K562 (cell line): ENCODE measurements at regions not wholly inside any gene's neighbourhood (a gene's known extent, or its start where the extent isn't known, plus 50 kb on each side); places are given as distances from the start of the nearest gene placed in this dataset.

Experiments
- ATAC-seq: fragments of 200-7000 bp; cut with Tn5 transposase; 3 replicates; pipeline ENCODE4 v1.9.1; 2020; ENCODE audit warnings: moderate library complexity
- BruUV-seq: library from RNA; stranded (reverse); fragments of 400-500 nt; replicated peaks from 2 replicates; lab custom pipeline; 2021; lab: Mats Ljungman, UMichigan
- CTCF ChIA-PET: fragments of 300-600 bp; formaldehyde crosslinking; extraction: SDS; loops from one replicate; lab custom pipeline; 2021; ENCODE audit warnings: low intra/inter-chr PET ratio; lab: Yijun Ruan, JAX
- POLR2A ChIA-PET: fragments of 300-600, 350-650 bp; sonication (Branson Sonifier 250); formaldehyde crosslinking; extraction: SDS; loops from one replicate; lab custom pipeline; 2021; ENCODE audit warnings: antibody characterized with exemption, inconsistent platforms; lab: Yijun Ruan, JAX
- DNase-seq, 4 experiments: peaks; one replicate each; pipeline versions ENCODE4 v3.0.0 to v3.0.0-alpha.2; 2011 to 2018; ENCODE audit warnings: low spot score in 3 of 4, mixed read lengths in 3 of 4; ENCODE audit errors: extremely low read depth in 1 of 4
- FAIRE-seq: peaks from 2 replicates; lab custom pipeline; 2011; peaks lifted over from hg19 to GRCh38; lab: Jason Lieb, UNC
- H2AFZ ChIP-seq: 2 replicates; pipeline ENCODE4 v1.6.0; 2011; ENCODE audit warnings: low read depth, low read length, control low read depth, inconsistent platforms
- H3K27ac ChIP-seq: fragments of 200-600 bp; 3 replicates; pipeline ENCODE4 v1.8.0; 2011; ENCODE audit warnings: low read depth, mild to moderate bottlenecking, control low read depth, inconsistent platforms, low read length, moderate library complexity, mixed read lengths; ENCODE audit errors: extremely low read depth
- H3K27me3 ChIP-seq, 2 experiments: fragments of 300-600 bp in 1 of 2; 2 replicates in 1 of 2; 3 replicates in 1 of 2; pipeline versions ENCODE4 v1.6.0 to v1.8.0; 2011; ENCODE audit warnings: inconsistent platforms in 2 of 2, low read length in 2 of 2, mild to moderate bottlenecking in 1 of 2, mixed read lengths in 1 of 2, moderate library complexity in 1 of 2; ENCODE audit not compliant: control insufficient read depth in 2 of 2, insufficient read depth in 2 of 2
- H3K36me3 ChIP-seq: fragments of 300-600 bp; 3 replicates; pipeline ENCODE4 v1.8.0; 2011; ENCODE audit warnings: mild to moderate bottlenecking, low read length, inconsistent platforms; ENCODE audit not compliant: control insufficient read depth, insufficient read depth
- H3K4me1 ChIP-seq, 2 experiments: fragments of 200-600 bp in 1 of 2; replicated peaks in 1 of 2; 2 replicates in 1 of 2; 3 replicates in 1 of 2; pipeline versions ENCODE4 v1.5.1 to v1.8.0; 2011; ENCODE audit warnings: inconsistent platforms in 2 of 2, low read length in 2 of 2, mild to moderate bottlenecking in 1 of 2, mixed read lengths in 1 of 2, moderate library complexity in 1 of 2; ENCODE audit not compliant: control insufficient read depth in 2 of 2, insufficient read depth in 2 of 2
- H3K4me2 ChIP-seq: 2 replicates; pipeline ENCODE4 v1.6.1; 2011; ENCODE audit warnings: low read length, control low read depth, inconsistent platforms, mixed read lengths; ENCODE audit not compliant: insufficient read depth
- H3K4me3 ChIP-seq: fragments of 200-600 bp; sonication (generic), shearing (Covaris generic); 2 replicates; pipeline ENCODE4 v1.5.1; 2016; ENCODE audit warnings: control low read depth, inconsistent platforms
- H3K79me2 ChIP-seq: fragments of 200-600 bp; 3 replicates; pipeline ENCODE4 v1.8.0; 2011; ENCODE audit warnings: low read length, inconsistent platforms; ENCODE audit not compliant: control insufficient read depth, insufficient read depth
- H3K9ac ChIP-seq, 2 experiments: 2 replicates each; pipeline versions ENCODE4 v1.6.0 to v1.6.1; 2011; ENCODE audit warnings: low read depth in 2 of 2, low read length in 2 of 2, control low read depth in 1 of 2, inconsistent platforms in 1 of 2, mild to moderate bottlenecking in 1 of 2, mixed read lengths in 1 of 2; ENCODE audit not compliant: insufficient read depth in 1 of 2
- H3K9me1 ChIP-seq: one replicate; pipeline ENCODE4 v1.6.0; 2011; ENCODE audit warnings: inconsistent platforms, mild to moderate bottlenecking, low read length, moderate library complexity; ENCODE audit not compliant: control insufficient read depth, insufficient read depth
- H3K9me3 ChIP-seq: replicated peaks from 2 replicates; pipeline ENCODE4 v1.5.1; 2011; ENCODE audit warnings: low read depth, low read length, inconsistent platforms; ENCODE audit not compliant: control insufficient read depth, insufficient read depth
- H4K20me1 ChIP-seq: replicated peaks from 2 replicates; pipeline ENCODE4 v1.6.1; 2011; ENCODE audit warnings: low read length, inconsistent platforms, mixed read lengths; ENCODE audit not compliant: control insufficient read depth, insufficient read depth
- BMI1 ChIP-seq: fragments of 150-350 bp; IDR thresholded peaks from 2 replicates; pipeline ENCODE4 v1.6.1; 2014; ENCODE audit warnings: low read length
- HOXB6 ChIP-seq: fragments of 250-450 bp; sonication (Bioruptor Pico); IDR thresholded peaks from 2 replicates; pipeline ENCODE4 v1.5.1; 2022; ENCODE audit warnings: mild to moderate bottlenecking, borderline replicate concordance
- LARP7 ChIP-seq: fragments of 450-650 bp; IDR thresholded peaks from 2 replicates; pipeline ENCODE4 v1.6.1; 2016
- PML ChIP-seq: IDR thresholded peaks from 2 replicates; pipeline ENCODE4 v1.6.1; 2012; ENCODE audit warnings: low read length, inconsistent platforms
- POLR2AphosphoS2 ChIP-seq: IDR thresholded peaks from 2 replicates; pipeline ENCODE4 v1.6.1; 2012; ENCODE audit warnings: low read length, improper control_type of control experiment
- RNF2 ChIP-seq: sonication (generic); IDR thresholded peaks from 2 replicates; pipeline ENCODE4 v1.6.1; 2016
- SMARCA5 ChIP-seq: fragments of 450-650 bp; IDR thresholded peaks from 2 replicates; pipeline ENCODE4 v1.6.1; 2016
- TCF7L2 ChIP-seq: fragments of 150-350 bp; IDR thresholded peaks from 2 replicates; pipeline ENCODE4 v1.6.1; 2016; ENCODE audit warnings: low read depth, mild to moderate bottlenecking, low read length, moderate library complexity
- ZBTB9 ChIP-seq: fragments of 450-650 bp; formaldehyde crosslinking; IDR thresholded peaks from 2 replicates; pipeline ENCODE4 v1.4.0; 2020; ENCODE audit warnings: mild to moderate bottlenecking, moderate library complexity
- ZFP91 ChIP-seq: sonication (generic); formaldehyde crosslinking; IDR thresholded peaks from 2 replicates; pipeline ENCODE4 v1.8.0; 2022; ENCODE audit warnings: mild to moderate bottlenecking, missing genetic modification reagents
- ZNF277 ChIP-seq: fragments of 250-450 bp; sonication (Bioruptor Pico); IDR thresholded peaks from 2 replicates; pipeline ENCODE4 v1.8.0; 2022; ENCODE audit warnings: inconsistent platforms, mild to moderate bottlenecking, moderate library complexity, borderline replicate concordance
- ZNF512 ChIP-seq: IDR thresholded peaks from 2 replicates; pipeline ENCODE4 v1.6.1; 2016; ENCODE audit warnings: missing genetic modification characterization, missing compliant biosample characterization
- ZSCAN29 ChIP-seq: fragments of 450-650 bp; IDR thresholded peaks from 2 replicates; pipeline ENCODE4 v1.6.1; 2017
- WGBS: fragments of 100-300 bp; shearing (Covaris generic); methylation state at CpG from one replicate; pipeline ENCODE4 v1.1.6; 2016; ENCODE audit warnings: low coverage, mixed read lengths; ENCODE audit not compliant: insufficient coverage; ENCODE audit errors: missing lambda C conversion rate; 5-methylcytosine and 5-hydroxymethylcytosine counted together
- in situ Hi-C: fragments of 300-500 bp; cut with MboI; formaldehyde crosslinking; loops from 4 replicates; pipeline ENCODE4 v1.15.0; 2018; ENCODE audit warnings: inconsistent platforms, mixed read lengths
- intact Hi-C: fragments of 100-400 bp; cut with micrococcal nuclease; formaldehyde crosslinking; loops from 2 replicates; pipeline ENCODE4 v1.14.2; 2022

- Histone ChIP-seq H3K27me3 (no peaks in the 10 kb centered on the region), H3K36me3 (no peaks in the 10 kb centered on the region), H3K9me1 (no peaks in the 10 kb centered on the region), H4K20me1 (no peaks in the 10 kb centered on the region), H3K4me3 (no peak overlapping the region), H3K4me2 (no peak overlapping the region), H3K4me1 (no peaks in the 10 kb centered on the region), H3K9me3 (no peaks in the 10 kb centered on the region), H2AFZ (no peak overlapping the region), H3K27ac (no peak overlapping the region), H3K79me2 (no peaks in the 10 kb centered on the region), H3K9ac (no peak overlapping the region)
- FAIRE-seq: no peak
- in situ Hi-C loops (no loop called here), intact Hi-C loops (no loop called here)
- WGBS: 0% methylated on average over 5 of the region's 5 CpGs
- TF ChIP-seq ZNF277 (no peak), POLR2AphosphoS2 (no peak), ZFP91 (CRISPR knock-in tag) (no peak), ZSCAN29 (no peak), BMI1 (no peak), HOXB6 (CRISPR knock-in tag) (no peak), LARP7 (no peak), PML (no peak), ZBTB9 (CRISPR knock-in tag) (no peak), SMARCA5 (no peak), TCF7L2 (no peak), ZNF512 (no peak), RNF2 (no peak)
- no TSS peak for BruUV-seq
- no peak for ATAC-seq
- ChIA-PET POLR2A (no interaction called here), CTCF (no interaction called here)
- DNase-seq: no peak
These were observed 59.1 kb downstream of the HMHB1 start for GRCh38 chr5:143870871-143871632.
